SK-N-SH (cell line): ENCODE measurements at regions not wholly inside any gene's neighbourhood (a gene's known extent, or its start where the extent isn't known, plus 50 kb on each side); places are given as distances from the start of the nearest gene placed in this dataset.

Experiments used
- CTCF ChIA-PET: fragments of 300-600, 350-600 bp; formaldehyde crosslinking; extraction: SDS; loops from one replicate; lab custom pipeline; 2021; lab: Yijun Ruan, JAX
- POLR2A ChIA-PET: fragments of 350-600 bp; sonication (Branson Sonifier 250); formaldehyde crosslinking; extraction: SDS; loops from one replicate; lab custom pipeline; 2020; ENCODE audit warnings: antibody characterized with exemption, inconsistent platforms; lab: Yijun Ruan, JAX
- DNase-seq: peaks from one replicate; pipeline ENCODE4 v3.0.0; 2012
- H2AFZ ChIP-seq: fragments of 200-600 bp; sonication (generic); 2 replicates; pipeline ENCODE4 v1.8.1; 2016; ENCODE audit warnings: antibody characterized with exemption, mild to moderate bottlenecking, low read depth
- H3F3A ChIP-seq: fragments of 200-600 bp; sonication (generic); replicated peaks from 2 replicates; pipeline ENCODE3; 2016; ENCODE audit warnings: antibody characterized with exemption, mild to moderate bottlenecking; ENCODE audit not compliant: insufficient read depth
- H3K27ac ChIP-seq, 2 experiments: fragments of 200-500 bp in 1 of 2; fragments of 200-600 bp in 1 of 2; sonication (Bioruptor generic) in 1 of 2; sonication (generic), shearing (Covaris generic) in 1 of 2; 2 replicates each; pipeline versions ENCODE4 v1.5.1 to v1.6.1; 2014 to 2016; ENCODE audit warnings: low read depth in 2 of 2, inconsistent platforms in 1 of 2, low read length in 1 of 2, mild to moderate bottlenecking in 1 of 2, mixed read lengths in 1 of 2
- H3K27me3 ChIP-seq: fragments of 200-600 bp; sonication (generic), shearing (Covaris generic); 2 replicates; pipeline ENCODE4 v1.6.1; 2016; ENCODE audit warnings: mixed run types; ENCODE audit not compliant: insufficient read depth
- H3K36me3 ChIP-seq, 2 experiments: fragments of 200-500 bp in 1 of 2; fragments of 200-600 bp in 1 of 2; sonication (Bioruptor generic) in 1 of 2; sonication (generic) in 1 of 2; replicated peaks in 1 of 2; 2 replicates each; pipeline versions ENCODE3 to v1.5.1; 2014 to 2016; ENCODE audit warnings: low read length in 1 of 2, mild to moderate bottlenecking in 1 of 2; ENCODE audit not compliant: insufficient read depth in 2 of 2, control insufficient read depth in 1 of 2
- H3K4me1 ChIP-seq, 2 experiments: fragments of 200-500 bp in 1 of 2; fragments of 200-600 bp in 1 of 2; sonication (Bioruptor generic) in 1 of 2; sonication (generic), shearing (Covaris generic) in 1 of 2; 2 replicates each; pipeline versions ENCODE4 v1.5.1 to v1.6.1; 2014 to 2016; ENCODE audit warnings: low read depth in 1 of 2, low read length in 1 of 2, mixed run types in 1 of 2; ENCODE audit not compliant: insufficient read depth in 2 of 2, control insufficient read depth in 1 of 2
- H3K4me2 ChIP-seq: fragments of 200-600 bp; sonication (generic), shearing (Covaris generic); 2 replicates; pipeline ENCODE4 v1.6.1; 2017; ENCODE audit warnings: mixed run types
- H3K4me3 ChIP-seq, 2 experiments: fragments of 200-500 bp in 1 of 2; fragments of 200-600 bp in 1 of 2; sonication (Bioruptor generic) in 1 of 2; sonication (generic), shearing (Covaris generic) in 1 of 2; 2 replicates each; pipeline versions ENCODE4 v1.5.1 to v1.8.1; 2014 to 2016; ENCODE audit warnings: low read depth in 2 of 2, inconsistent platforms in 1 of 2, low read length in 1 of 2, mild to moderate bottlenecking in 1 of 2, mixed read lengths in 1 of 2, moderate library complexity in 1 of 2
- H3K79me2 ChIP-seq: fragments of 200-600 bp; sonication (generic); 2 replicates; pipeline ENCODE4 v1.8.1; 2017; ENCODE audit warnings: mild to moderate bottlenecking; ENCODE audit not compliant: insufficient read depth
- H3K9ac ChIP-seq: fragments of 200-600 bp; sonication (generic); 2 replicates; pipeline ENCODE4 v1.6.1; 2017; ENCODE audit warnings: mixed run types
- H3K9me2 ChIP-seq: fragments of 200-600 bp; sonication (generic); 2 replicates; pipeline ENCODE4 v1.6.1; 2017; ENCODE audit warnings: mixed run types
- H3K9me3 ChIP-seq: fragments of 200-600 bp; sonication (generic); 2 replicates; pipeline ENCODE4 v1.6.1; 2017; ENCODE audit warnings: mixed run types, mild to moderate bottlenecking, moderate library complexity
- H4K20me1 ChIP-seq: fragments of 200-600 bp; sonication (generic); 2 replicates; pipeline ENCODE4 v1.6.1; 2017; ENCODE audit warnings: mild to moderate bottlenecking, mixed run types; ENCODE audit not compliant: insufficient read depth
- CHD2 ChIP-seq: fragments of 150-350 bp; IDR thresholded peaks from 2 replicates; pipeline ENCODE4 v1.6.1; 2018; ENCODE audit warnings: low read length; ENCODE audit not compliant: partially characterized antibody
- ELF1 ChIP-seq: IDR thresholded peaks from 2 replicates; pipeline ENCODE4 v1.4.0; 2012
- EZH2phosphoT487 ChIP-seq: fragments of 200-600 bp; sonication (generic); IDR thresholded peaks from 2 replicates; pipeline ENCODE4 v1.6.1; 2017; ENCODE audit warnings: low read depth, mixed run types, mild to moderate bottlenecking, antibody characterized with exemption, moderate library complexity, borderline replicate concordance
- FOSL2 ChIP-seq: IDR thresholded peaks from 2 replicates; pipeline ENCODE4 v1.4.0; 2012; ENCODE audit warnings: low read depth, mild to moderate bottlenecking, moderate library complexity, borderline replicate concordance
- FOXJ3 ChIP-seq: sonication (generic); formaldehyde crosslinking; IDR thresholded peaks from 2 replicates; pipeline ENCODE4 v1.5.1; 2020; ENCODE audit warnings: mild to moderate bottlenecking, missing genetic modification reagents
- FOXM1 ChIP-seq: IDR thresholded peaks from 2 replicates; pipeline ENCODE4 v1.4.0; 2012; ENCODE audit warnings: low read depth, mild to moderate bottlenecking
- GATA2 ChIP-seq: sonication (generic); formaldehyde crosslinking; IDR thresholded peaks from 2 replicates; pipeline ENCODE4 v1.5.0; 2020; ENCODE audit warnings: mild to moderate bottlenecking, missing genetic modification reagents
- JUND ChIP-seq: IDR thresholded peaks from 2 replicates; pipeline ENCODE4 v1.4.0; 2012
- MEF2A ChIP-seq: IDR thresholded peaks from 2 replicates; pipeline ENCODE4 v1.4.0; 2012; ENCODE audit warnings: low read depth, borderline replicate concordance
- MXI1 ChIP-seq: IDR thresholded peaks from 2 replicates; pipeline ENCODE4 v1.6.1; 2012; ENCODE audit warnings: mild to moderate bottlenecking, low read depth, low read length, improper control_type of control experiment
- NRF1 ChIP-seq: IDR thresholded peaks from 2 replicates; pipeline ENCODE4 v1.6.1; 2012; ENCODE audit warnings: low read depth, mild to moderate bottlenecking, low read length
- POLR2AphosphoS5 ChIP-seq: IDR thresholded peaks from 2 replicates; pipeline ENCODE4 v1.6.1; 2012; ENCODE audit warnings: low read depth, low read length
- RAD21 ChIP-seq: IDR thresholded peaks from 2 replicates; pipeline ENCODE4 v1.6.1; 2012; ENCODE audit warnings: mild to moderate bottlenecking, low read length
- RCOR1 ChIP-seq: fragments of 150-350 bp; IDR thresholded peaks from 2 replicates; pipeline ENCODE4 v1.6.1; 2017; ENCODE audit warnings: antibody characterized with exemption, low read length
- RFX5 ChIP-seq: IDR thresholded peaks from 2 replicates; pipeline ENCODE4 v1.6.1; 2012; ENCODE audit warnings: mild to moderate bottlenecking, improper control_type of control experiment, low read length
- SIN3A ChIP-seq: IDR thresholded peaks from 2 replicates; pipeline ENCODE4 v1.6.1; 2012; ENCODE audit warnings: low read depth, mild to moderate bottlenecking, low read length, moderate library complexity, borderline replicate concordance
- SMC3 ChIP-seq: IDR thresholded peaks from 2 replicates; pipeline ENCODE4 v1.6.1; 2012; ENCODE audit warnings: low read depth, low read length, improper control_type of control experiment
- TAF1 ChIP-seq: IDR thresholded peaks from 2 replicates; pipeline ENCODE4 v1.6.1; 2012; ENCODE audit warnings: low read depth, mild to moderate bottlenecking, low read length, moderate library complexity, borderline replicate concordance
- TCF12 ChIP-seq: IDR thresholded peaks from 2 replicates; pipeline ENCODE4 v1.4.0; 2012
- TEAD4 ChIP-seq: IDR thresholded peaks from 2 replicates; pipeline ENCODE4 v1.4.0; 2012; ENCODE audit warnings: mild to moderate bottlenecking, borderline replicate concordance; ENCODE audit not compliant: insufficient read depth
- YY1 ChIP-seq: IDR thresholded peaks from 2 replicates; pipeline ENCODE4 v1.4.0; 2012; ENCODE audit warnings: low read depth, mild to moderate bottlenecking
- WGBS: methylation state at CpG from one replicate; pipeline ENCODE4 v1.1.6; 2017; ENCODE audit warnings: low lambda C conversion rate; 5-methylcytosine and 5-hydroxymethylcytosine counted together
- TF ChIP-seq, protein P1 (sequence below): IDR thresholded peaks from 2 replicates; pipeline ENCODE4 v1.6.1; 2012; ENCODE audit warnings: mild to moderate bottlenecking, low read depth, low read length, moderate library complexity
- TF ChIP-seq, protein P2 (sequence below): IDR thresholded peaks from 2 replicates; pipeline ENCODE4 v1.4.0; 2012; ENCODE audit warnings: low read depth, borderline replicate concordance
- TF ChIP-seq, protein P3 (sequence below): fragments of 150-350 bp; IDR thresholded peaks from 2 replicates; pipeline ENCODE4 v1.6.1; 2017; ENCODE audit warnings: antibody characterized with exemption, low read length, low read depth, borderline replicate concordance
- TF ChIP-seq, protein P4 (sequence below): IDR thresholded peaks from 2 replicates; pipeline ENCODE4; 2012
- TF ChIP-seq, protein P5 (sequence below): IDR thresholded peaks from 2 replicates; pipeline ENCODE4 v1.4.0; 2012; ENCODE audit warnings: low read depth, borderline replicate concordance

DNA sequence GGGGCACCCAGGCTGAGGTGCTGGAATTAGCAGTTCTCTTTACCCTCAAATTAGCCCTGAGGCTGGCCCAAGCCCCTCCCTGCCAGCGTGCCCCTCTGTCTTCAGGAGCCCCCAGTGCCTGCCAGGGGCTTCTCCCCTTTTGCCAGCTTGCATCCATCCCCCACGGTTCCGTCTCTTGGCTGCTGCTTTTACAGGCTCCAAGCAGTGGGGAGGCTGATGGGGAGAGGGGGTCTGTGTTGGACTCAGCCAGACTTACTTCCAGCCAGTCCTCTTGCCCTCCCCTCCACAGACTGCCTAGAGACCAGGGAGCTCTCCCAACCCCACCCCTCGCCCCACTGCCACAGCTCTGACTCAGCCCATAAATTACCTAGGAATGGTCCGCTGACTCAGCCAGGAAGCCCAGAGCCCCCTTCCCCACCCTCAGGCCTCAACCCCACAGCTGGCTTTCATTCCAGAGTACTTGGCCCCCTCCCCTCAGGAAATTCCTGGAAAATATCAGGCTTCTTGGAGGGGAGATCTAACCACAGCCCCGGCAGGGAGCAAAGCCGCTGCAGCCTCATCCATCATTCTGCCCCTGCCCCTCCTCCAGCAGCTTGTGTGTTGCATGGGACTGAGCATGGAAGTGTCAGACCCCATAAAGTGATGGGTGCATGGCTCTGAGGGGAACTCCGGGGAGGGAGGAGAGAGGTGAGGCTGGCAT lies 184.6 kb downstream of the ZFP36L2 start:
- Histone ChIP-seq H3K4me3 (no peak overlapping the region), H3K27ac (peak overlapping the region; percentile 56 to 91), H3K9me3 (no peaks in the 10 kb centered on the region), H4K20me1 (no peaks in the 10 kb centered on the region), H3K4me1 (peaks cover 37 to 49% of the 10 kb centered on the region in 2 experiments; a peak in 3 of 4 replicates), H3K36me3 (no peaks in the 10 kb centered on the region), H3K4me2 (peak overlapping the region; percentile 76), H3K9ac (peak overlapping the region; percentile 63), H2AFZ (0 out of 2 replicates have a peak overlapping the region, but pooled peaks have one; percentile 9), H3K79me2 (no peaks in the 10 kb centered on the region), H3K9me2 (no peaks in the 10 kb centered on the region), H3K27me3 (no peaks in the 10 kb centered on the region), H3F3A (peaks cover 27% of the 10 kb centered on the region)
- 4% methylated on average over 7 of the region's 8 CpGs for WGBS
- CTCF ChIA-PET: interaction anchor here (0.6 to 2.5 kb wide), 8 partner anchors 9 to 443 kb away, joined by 3 to 9 read pairs (median 6); no protein-coding TSS in a partner anchor
- peak; percentile 82 for DNase-seq
- POLR2A ChIA-PET: interaction anchor here (0.8 kb wide), 1 partner anchor 186 kb away, joined by 3 read pairs; no protein-coding TSS in a partner anchor
- no peak for TF ChIP-seq FOXJ3 (CRISPR knock-in tag)
- TF ChIP-seq RFX5: no peak
- no peak; the same call in none of the 2 replicates for TF ChIP-seq RCOR1
- peak; percentile 97 for TF ChIP-seq POLR2AphosphoS5
- peak; percentile 100 for TF ChIP-seq JUND
- TF ChIP-seq, protein P1, sequence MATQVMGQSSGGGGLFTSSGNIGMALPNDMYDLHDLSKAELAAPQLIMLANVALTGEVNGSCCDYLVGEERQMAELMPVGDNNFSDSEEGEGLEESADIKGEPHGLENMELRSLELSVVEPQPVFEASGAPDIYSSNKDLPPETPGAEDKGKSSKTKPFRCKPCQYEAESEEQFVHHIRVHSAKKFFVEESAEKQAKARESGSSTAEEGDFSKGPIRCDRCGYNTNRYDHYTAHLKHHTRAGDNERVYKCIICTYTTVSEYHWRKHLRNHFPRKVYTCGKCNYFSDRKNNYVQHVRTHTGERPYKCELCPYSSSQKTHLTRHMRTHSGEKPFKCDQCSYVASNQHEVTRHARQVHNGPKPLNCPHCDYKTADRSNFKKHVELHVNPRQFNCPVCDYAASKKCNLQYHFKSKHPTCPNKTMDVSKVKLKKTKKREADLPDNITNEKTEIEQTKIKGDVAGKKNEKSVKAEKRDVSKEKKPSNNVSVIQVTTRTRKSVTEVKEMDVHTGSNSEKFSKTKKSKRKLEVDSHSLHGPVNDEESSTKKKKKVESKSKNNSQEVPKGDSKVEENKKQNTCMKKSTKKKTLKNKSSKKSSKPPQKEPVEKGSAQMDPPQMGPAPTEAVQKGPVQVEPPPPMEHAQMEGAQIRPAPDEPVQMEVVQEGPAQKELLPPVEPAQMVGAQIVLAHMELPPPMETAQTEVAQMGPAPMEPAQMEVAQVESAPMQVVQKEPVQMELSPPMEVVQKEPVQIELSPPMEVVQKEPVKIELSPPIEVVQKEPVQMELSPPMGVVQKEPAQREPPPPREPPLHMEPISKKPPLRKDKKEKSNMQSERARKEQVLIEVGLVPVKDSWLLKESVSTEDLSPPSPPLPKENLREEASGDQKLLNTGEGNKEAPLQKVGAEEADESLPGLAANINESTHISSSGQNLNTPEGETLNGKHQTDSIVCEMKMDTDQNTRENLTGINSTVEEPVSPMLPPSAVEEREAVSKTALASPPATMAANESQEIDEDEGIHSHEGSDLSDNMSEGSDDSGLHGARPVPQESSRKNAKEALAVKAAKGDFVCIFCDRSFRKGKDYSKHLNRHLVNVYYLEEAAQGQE: peak; percentile 88
- TF ChIP-seq, protein P2, sequence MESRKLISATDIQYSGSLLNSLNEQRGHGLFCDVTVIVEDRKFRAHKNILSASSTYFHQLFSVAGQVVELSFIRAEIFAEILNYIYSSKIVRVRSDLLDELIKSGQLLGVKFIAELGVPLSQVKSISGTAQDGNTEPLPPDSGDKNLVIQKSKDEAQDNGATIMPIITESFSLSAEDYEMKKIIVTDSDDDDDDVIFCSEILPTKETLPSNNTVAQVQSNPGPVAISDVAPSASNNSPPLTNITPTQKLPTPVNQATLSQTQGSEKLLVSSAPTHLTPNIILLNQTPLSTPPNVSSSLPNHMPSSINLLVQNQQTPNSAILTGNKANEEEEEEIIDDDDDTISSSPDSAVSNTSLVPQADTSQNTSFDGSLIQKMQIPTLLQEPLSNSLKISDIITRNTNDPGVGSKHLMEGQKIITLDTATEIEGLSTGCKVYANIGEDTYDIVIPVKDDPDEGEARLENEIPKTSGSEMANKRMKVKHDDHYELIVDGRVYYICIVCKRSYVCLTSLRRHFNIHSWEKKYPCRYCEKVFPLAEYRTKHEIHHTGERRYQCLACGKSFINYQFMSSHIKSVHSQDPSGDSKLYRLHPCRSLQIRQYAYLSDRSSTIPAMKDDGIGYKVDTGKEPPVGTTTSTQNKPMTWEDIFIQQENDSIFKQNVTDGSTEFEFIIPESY: peak; percentile 95
- TF ChIP-seq, protein P3, sequence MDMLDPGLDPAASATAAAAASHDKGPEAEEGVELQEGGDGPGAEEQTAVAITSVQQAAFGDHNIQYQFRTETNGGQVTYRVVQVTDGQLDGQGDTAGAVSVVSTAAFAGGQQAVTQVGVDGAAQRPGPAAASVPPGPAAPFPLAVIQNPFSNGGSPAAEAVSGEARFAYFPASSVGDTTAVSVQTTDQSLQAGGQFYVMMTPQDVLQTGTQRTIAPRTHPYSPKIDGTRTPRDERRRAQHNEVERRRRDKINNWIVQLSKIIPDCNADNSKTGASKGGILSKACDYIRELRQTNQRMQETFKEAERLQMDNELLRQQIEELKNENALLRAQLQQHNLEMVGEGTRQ: no peak
- peak; percentile 100 for TF ChIP-seq TCF12
- peak; percentile 72 for TF ChIP-seq CHD2
- TF ChIP-seq SIN3A: peak; percentile 94; the same call in 1 of the 2 replicates
- peak; percentile 6; the same call in 1 of the 2 replicates for TF ChIP-seq RAD21
- TF ChIP-seq SMC3: no peak
- TF ChIP-seq NRF1: no peak
- TF ChIP-seq FOXM1: peak; percentile 99
- TF ChIP-seq FOSL2: peak; percentile 100
- TF ChIP-seq YY1: peak; percentile 49; the same call in 1 of the 2 replicates
- TF ChIP-seq, protein P4, sequence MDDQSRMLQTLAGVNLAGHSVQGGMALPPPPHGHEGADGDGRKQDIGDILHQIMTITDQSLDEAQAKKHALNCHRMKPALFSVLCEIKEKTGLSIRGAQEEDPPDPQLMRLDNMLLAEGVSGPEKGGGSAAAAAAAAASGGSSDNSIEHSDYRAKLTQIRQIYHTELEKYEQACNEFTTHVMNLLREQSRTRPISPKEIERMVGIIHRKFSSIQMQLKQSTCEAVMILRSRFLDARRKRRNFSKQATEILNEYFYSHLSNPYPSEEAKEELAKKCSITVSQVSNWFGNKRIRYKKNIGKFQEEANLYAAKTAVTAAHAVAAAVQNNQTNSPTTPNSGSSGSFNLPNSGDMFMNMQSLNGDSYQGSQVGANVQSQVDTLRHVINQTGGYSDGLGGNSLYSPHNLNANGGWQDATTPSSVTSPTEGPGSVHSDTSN: peak; percentile 99
- TF ChIP-seq TAF1: peak; percentile 78; the same call in 1 of the 2 replicates
- peak; percentile 72; the same call in 1 of the 2 replicates for TF ChIP-seq MEF2A
- TF ChIP-seq, protein P5, sequence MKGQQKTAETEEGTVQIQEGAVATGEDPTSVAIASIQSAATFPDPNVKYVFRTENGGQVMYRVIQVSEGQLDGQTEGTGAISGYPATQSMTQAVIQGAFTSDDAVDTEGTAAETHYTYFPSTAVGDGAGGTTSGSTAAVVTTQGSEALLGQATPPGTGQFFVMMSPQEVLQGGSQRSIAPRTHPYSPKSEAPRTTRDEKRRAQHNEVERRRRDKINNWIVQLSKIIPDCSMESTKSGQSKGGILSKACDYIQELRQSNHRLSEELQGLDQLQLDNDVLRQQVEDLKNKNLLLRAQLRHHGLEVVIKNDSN: peak; percentile 50; the same call in 1 of the 2 replicates
- peak; percentile 78 for TF ChIP-seq ELF1
- TF ChIP-seq EZH2phosphoT487: no peak
- TF ChIP-seq GATA2 (CRISPR knock-in tag): no peak
- TF ChIP-seq MXI1: no peak
- peak; percentile 100 for TF ChIP-seq TEAD4
